GM18873 (cell line): ENCODE measurements at regions not wholly inside any gene's neighbourhood (a gene's known extent, or its start where the extent isn't known, plus 50 kb on each side); places are given as distances from the start of the nearest gene placed in this dataset.
"Not testable (repeated sequence)": the region's sequence is repeated elsewhere in the genome, so short reads cannot be mapped to it uniquely, and the experiment has no call there.

ENCODE experiments used
- ATAC-seq: cut with Tn5 transposase; IDR thresholded peaks from one replicate; pipeline ENCODE4 v1.9.1; 2021; ENCODE audit warnings: mild to moderate bottlenecking, moderate library complexity, moderate number of reproducible peaks; ENCODE audit not compliant: unreplicated experiment, low FRiP score

GRCh38 chr14:34147461-34147860 lies 196.6 kb upstream of the EGLN3 start:
- no peak for ATAC-seq

GRCh38 chr14:34140127-34140526 lies 189.3 kb upstream of the EGLN3 start:
- not testable (repeated sequence) for ATAC-seq

GRCh38 chr14:34139160-34140121 lies 188.6 kb upstream of the EGLN3 start:
- ATAC-seq = not testable (repeated sequence)

- no peak for ATAC-seq
Measured at GRCh38 chr14:34138175-34138574, 187.3 kb upstream of the EGLN3 start.

- ATAC-seq = no peak
Measured at GRCh38 chr14:34137001-34137745, 186.3 kb upstream of the EGLN3 start.

GRCh38 chr14:34135492-34135891 lies 184.6 kb upstream of the EGLN3 start:
- ATAC-seq = no peak

GRCh38 chr14:34134484-34134883 lies 183.6 kb upstream of the EGLN3 start:
- no peak for ATAC-seq

- no peak for ATAC-seq
Measured at GRCh38 chr14:34129927-34130552, 179.2 kb upstream of the EGLN3 start.

- ATAC-seq = no peak
Measured at GRCh38 chr14:34128665-34129064, 177.8 kb upstream of the EGLN3 start.

GRCh38 chr14:34126586-34126985 lies 175.7 kb upstream of the EGLN3 start:
- no peak for ATAC-seq

- ATAC-seq = no peak
Measured at GRCh38 chr14:34124585-34124984, 173.7 kb upstream of the EGLN3 start.

GRCh38 chr14:34122650-34123049 lies 171.8 kb upstream of the EGLN3 start:
- ATAC-seq = no peak

- no peak for ATAC-seq
Measured at GRCh38 chr14:34122081-34122480, 171.2 kb upstream of the EGLN3 start.

- no peak for ATAC-seq
Measured at GRCh38 chr14:34120185-34120977, 169.5 kb upstream of the EGLN3 start.

GRCh38 chr14:34119107-34119858 lies 168.4 kb upstream of the EGLN3 start:
- ATAC-seq = no peak

GRCh38 chr14:34113991-34114390 lies 163.1 kb upstream of the EGLN3 start:
- no peak for ATAC-seq

GRCh38 chr14:34113005-34113511 lies 162.2 kb upstream of the EGLN3 start:
- no peak for ATAC-seq

- ATAC-seq = no peak
Measured at GRCh38 chr14:34111953-34112352, 161.1 kb upstream of the EGLN3 start.

- ATAC-seq = no peak
Measured at GRCh38 chr14:34111505-34111904, 160.6 kb upstream of the EGLN3 start.
